ENCODE measurements at regions not wholly inside any gene's neighbourhood (a gene's known extent, or its start where the extent isn't known, plus 50 kb on each side); places are given as distances from the start of the nearest gene placed in this dataset.

GRCh38 chr6:44062105-44062770 is 65.0 kb downstream of the MRPL14 start (continued):
- no peak for TF ChIP-seq DPF2 (IDR thresholded peaks at IDR 0.05)

GRCh38 chr6:44061375-44062104 is 65.7 kb downstream of the MRPL14 start:
- SMC1A ChIA-PET (ENCODE audit: uncharacterized antibody, unreplicated experiment): interaction anchor here (0.6 to 3.0 kb wide), 4 partner anchors 10 to 432 kb away, joined by 3 to 18 read pairs (median 4); no protein-coding TSS in a partner anchor

More at GRCh38 chr6:44061375-44062104, 65.7 kb downstream of the MRPL14 start:
- Histone ChIP-seq H3K4me3 (no peak overlapping the region), H3K9ac (ENCODE audit: control insufficient read depth, insufficient read depth, low read length) (no peak overlapping the region), H3K27me3 (replicated peaks in 1 of 2; ENCODE audit: control insufficient read depth in 2 of 2, insufficient read depth in 2 of 2, low read length in 1 of 2) (no peaks in the 10 kb centered on the region), H3K4me1 (ENCODE audit: control insufficient read depth, insufficient read depth, low read length) (peaks cover 46% of the 10 kb centered on the region), H3K27ac (ENCODE audit: control insufficient read depth, insufficient read depth) (no peak overlapping the region), H3K79me2 (ENCODE audit: control insufficient read depth, insufficient read depth, low read length) (no peaks in the 10 kb centered on the region), H2AFZ (ENCODE audit: control insufficient read depth, low read depth, low read length) (no peak overlapping the region), H3K9me3 (replicated peaks; ENCODE audit: control insufficient read depth, insufficient read depth, low read length) (no peaks in the 10 kb centered on the region; the same call in 2 of the 3 replicates), H3K4me2 (ENCODE audit: control insufficient read depth, insufficient read depth) (no peak overlapping the region), H4K20me1 (ENCODE audit: control insufficient read depth, insufficient read depth) (no peaks in the 10 kb centered on the region), H3K36me3 (ENCODE audit: control insufficient read depth in 2 of 2, insufficient read depth in 2 of 2, low read length in 1 of 2) (no peaks in the 10 kb centered on the region)
- ChIA-PET RAD21 (ENCODE audit: unreplicated experiment) (interaction anchor here (1.0 to 1.7 kb wide), 4 partner anchors 9 to 84 kb away, joined by 3 to 6 read pairs (median 4); no protein-coding TSS in a partner anchor), POLR2A (interaction anchor here (0.7 to 2.4 kb wide), 4 partner anchors 12 to 68 kb away, joined by 3 to 13 read pairs (median 7); no protein-coding TSS in a partner anchor), CTCF (interaction anchor here (0.7 to 5.9 kb wide), 8 partner anchors 10 to 112 kb away, joined by 3 to 50 read pairs (median 4); no protein-coding TSS in a partner anchor)
- WGBS (ENCODE audit: insufficient coverage, insufficient replicate concordance, low lambda C conversion rate, missing lambda C conversion rate): 44% methylated on average over 5 of the region's 5 CpGs
- intact Hi-C loops (cut with micrococcal nuclease; ENCODE audit: unreplicated experiment): no loop called here
- no peak for TF ChIP-seq RELB (IDR thresholded peaks at IDR 0.05; ENCODE audit: low read depth)
- TF ChIP-seq SIX5 (IDR thresholded peaks at IDR 0.05; ENCODE audit: low read depth, low read length, severe bottlenecking): no peak
- TF ChIP-seq JUND (IDR thresholded peaks at IDR 0.05; ENCODE audit: low read depth, low read length): no peak
- TF ChIP-seq MYC (IDR thresholded peaks at IDR 0.05; ENCODE audit: insufficient read depth, insufficient read length, insufficient replicate concordance, low read length, severe bottlenecking): no peak
- TF ChIP-seq PRDM15 (CRISPR knock-in tag; IDR thresholded peaks at IDR 0.05): no peak
- no peak for TF ChIP-seq HCFC1 (IDR thresholded peaks at IDR 0.05; ENCODE audit: low read length)
- TF ChIP-seq YBX1 (IDR thresholded peaks at IDR 0.05): no peak
- DNase-seq (ENCODE audit: low read depth, low spot score) (no peak), FAIRE-seq (no peak), ATAC-seq (no peak)
- in situ Hi-C loops (cut with MboI): no loop called here
- BruUV-seq (replicated peaks): no TSS peak
